ENCODE measurements at regions not wholly inside any gene's neighbourhood (a gene's known extent, or its start where the extent isn't known, plus 50 kb on each side); places are given as distances from the start of the nearest gene placed in this dataset.
"Not testable (repeated sequence)": the region's sequence is repeated elsewhere in the genome, so short reads cannot be mapped to it uniquely, and the experiment has no call there.

GRCh38 chr6:78259935-78260334 lies 607.1 kb downstream of the MEI4 start:
- no peaks in the 10 kb centered on the region for H3K4me1 ChIP-seq (ENCODE audit: control insufficient read depth in 4 of 4, insufficient read depth in 4 of 4, low read length in 3 of 4)
- H3K36me3 ChIP-seq (ENCODE audit: control insufficient read depth in 4 of 4, insufficient read depth in 3 of 4, low read depth in 1 of 4, low read length in 3 of 4), result no peaks in the 10 kb centered on the region
- H3K4me3 ChIP-seq (ENCODE audit: low read depth in 1 of 3, low read length in 3 of 3), result no peak overlapping the region
- WGBS, result no CpG with 5 or more reads among the region's 1 CpG
- H3K27ac ChIP-seq (ENCODE audit: low read depth in 1 of 2, low read length in 2 of 2), result no peak overlapping the region
- no peak for DNase-seq (ENCODE audit: low spot score)
- no peak overlapping the region for H3K9ac ChIP-seq (ENCODE audit: low read depth in 1 of 2, low read length in 2 of 2)
- no peaks in the 10 kb centered on the region for H3K27me3 ChIP-seq (ENCODE audit: control insufficient read depth in 4 of 4, insufficient read depth in 4 of 4, low read length in 3 of 4)
- H3K9me3 ChIP-seq (ENCODE audit: control insufficient read depth in 4 of 4, low read length in 3 of 4), result no peaks in the 10 kb centered on the region
- TF ChIP-seq EGR1 (IDR thresholded peaks at IDR 0.05; ENCODE audit: low read depth in 2 of 2) (no peak), RXRA (IDR thresholded peaks at IDR 0.05) (no peak)

GRCh38 chr6:78260427-78260826 lies 606.9 kb upstream of the IRAK1BP1 start:
- WGBS, result 22% methylated on average over 3 of the region's 3 CpGs
- H3K36me3 ChIP-seq (ENCODE audit: control insufficient read depth in 4 of 4, insufficient read depth in 3 of 4, low read depth in 1 of 4, low read length in 3 of 4); H3K27me3 ChIP-seq (ENCODE audit: control insufficient read depth in 4 of 4, insufficient read depth in 4 of 4, low read length in 3 of 4); DNase-seq (ENCODE audit: low spot score); H3K27ac ChIP-seq (ENCODE audit: low read depth in 1 of 2, low read length in 2 of 2); H3K9me3 ChIP-seq (ENCODE audit: control insufficient read depth in 4 of 4, low read length in 3 of 4); H3K4me3 ChIP-seq (ENCODE audit: low read depth in 1 of 3, low read length in 3 of 3); H3K4me1 ChIP-seq (ENCODE audit: control insufficient read depth in 4 of 4, insufficient read depth in 4 of 4, low read length in 3 of 4); H3K9ac ChIP-seq (ENCODE audit: low read depth in 1 of 2, low read length in 2 of 2): not testable (repeated sequence)

- 82% methylated on average over 2 of the region's 2 CpGs for WGBS
Measured at GRCh38 chr6:78268591-78269452, 598.5 kb upstream of the IRAK1BP1 start.

GRCh38 chr6:78300885-78301284 lies 566.5 kb upstream of the IRAK1BP1 start:
- H3K27ac ChIP-seq (ENCODE audit: low read depth in 1 of 2, low read length in 2 of 2), result no peak overlapping the region
- peaks cover 0 to 6% (median 0%) of the 10 kb centered on the region in 4 donors for H3K9me3 ChIP-seq (ENCODE audit: control insufficient read depth in 4 of 4, low read length in 3 of 4)
- H3K36me3 ChIP-seq (ENCODE audit: control insufficient read depth in 4 of 4, insufficient read depth in 3 of 4, low read depth in 1 of 4, low read length in 3 of 4), result no peaks in the 10 kb centered on the region
- H3K9ac ChIP-seq (ENCODE audit: low read depth in 1 of 2, low read length in 2 of 2), result no peak overlapping the region
- H3K27me3 ChIP-seq (ENCODE audit: control insufficient read depth in 4 of 4, insufficient read depth in 4 of 4, low read length in 3 of 4), result no peaks in the 10 kb centered on the region
- TF ChIP-seq TAF1 (conservative IDR thresholded peaks at IDR 0.05) (no peak), HNF4G (IDR thresholded peaks at IDR 0.05) (no peak), YY1 (IDR thresholded peaks at IDR 0.05) (no peak), JUND (IDR thresholded peaks at IDR 0.05) (no peak), CTCF (IDR thresholded peaks at IDR 0.05; ENCODE audit: low read depth, low read length, missing input control) (no peak), FOXA1 (IDR thresholded peaks at IDR 0.05) (no peak), ATF3 (IDR thresholded peaks at IDR 0.05) (no peak)
- no peak for DNase-seq (ENCODE audit: low spot score)
- no peak overlapping the region for H3K4me3 ChIP-seq (ENCODE audit: low read depth in 1 of 3, low read length in 3 of 3)
- no peaks in the 10 kb centered on the region for H3K4me1 ChIP-seq (ENCODE audit: control insufficient read depth in 4 of 4, insufficient read depth in 4 of 4, low read length in 3 of 4)
- WGBS, result 24% methylated on average over 2 of the region's 2 CpGs

More at GRCh38 chr6:78268591-78269452, 598.5 kb upstream of the IRAK1BP1 start:
- no peaks in the 10 kb centered on the region for H3K9me3 ChIP-seq (ENCODE audit: control insufficient read depth in 4 of 4, low read length in 3 of 4)
- no peak overlapping the region for H3K27ac ChIP-seq (ENCODE audit: low read depth in 1 of 2, low read length in 2 of 2)
- no peak overlapping the region for H3K4me3 ChIP-seq (ENCODE audit: low read depth in 1 of 3, low read length in 3 of 3)
- H3K27me3 ChIP-seq (ENCODE audit: control insufficient read depth in 4 of 4, insufficient read depth in 4 of 4, low read length in 3 of 4), result no peaks in the 10 kb centered on the region
- DNase-seq (ENCODE audit: low spot score), result no peak
- no peak overlapping the region for H3K9ac ChIP-seq (ENCODE audit: low read depth in 1 of 2, low read length in 2 of 2)
- TF ChIP-seq GABPA (IDR thresholded peaks at IDR 0.05 in 1 of 2, conservative IDR thresholded peaks at IDR 0.05 in 1 of 2), result no peak
- TF ChIP-seq ZBTB33 (IDR thresholded peaks at IDR 0.05), result no peak
- no peak for TF ChIP-seq RXRA (IDR thresholded peaks at IDR 0.05)
- no peaks in the 10 kb centered on the region for H3K36me3 ChIP-seq (ENCODE audit: control insufficient read depth in 4 of 4, insufficient read depth in 3 of 4, low read depth in 1 of 4, low read length in 3 of 4)
- no peaks in the 10 kb centered on the region for H3K4me1 ChIP-seq (ENCODE audit: control insufficient read depth in 4 of 4, insufficient read depth in 4 of 4, low read length in 3 of 4)
